Activated CD8-positive, alpha-beta T cell treated with anti-CD3 and anti-CD28 coated beads, Interleukin-2, amount 10 ng/mL, durations not matched to agents 7 days and 5 days (primary cell): ENCODE measurements at regions not wholly inside any gene's neighbourhood (a gene's known extent, or its start where the extent isn't known, plus 50 kb on each side); places are given as distances from the start of the nearest gene placed in this dataset.

Experiments used
- ATAC-seq: fragments of 150-1000 bp; cut with Tn5 transposase; one replicate; pipeline ENCODE4 v1.10.0; 2021; ENCODE audit warnings: moderate library complexity
- CTCF ChIA-PET: fragments of 350-600 bp; sonication (Branson Sonifier 250); formaldehyde crosslinking; loops from one replicate; lab custom pipeline; 2021; ENCODE audit warnings: antibody characterized with exemption; lab: Charles Lee
- POLR2A ChIA-PET: fragments of 350-600 bp; sonication (Branson Sonifier 250); formaldehyde crosslinking; loops from one replicate; lab custom pipeline; 2021; ENCODE audit warnings: antibody characterized with exemption; lab: Charles Lee
- DNase-seq: peaks from one replicate; pipeline ENCODE4 v3.0.0-alpha.2; 2020
- H3K27ac Mint-ChIP-seq: one replicate; pipeline ENCODE4 v1.8.0; 2021; ENCODE audit warnings: mild to moderate bottlenecking, mixed read lengths
- H3K27me3 Mint-ChIP-seq: one replicate; pipeline ENCODE4 v1.8.0; 2021; ENCODE audit warnings: low read depth, mixed read lengths
- H3K36me3 Mint-ChIP-seq: one replicate; pipeline ENCODE4 v1.8.0; 2021; ENCODE audit warnings: low read depth, mixed read lengths
- H3K4me1 Mint-ChIP-seq: one replicate; pipeline ENCODE4 v1.8.0; 2021; ENCODE audit warnings: low read depth, mixed read lengths
- H3K4me3 Mint-ChIP-seq: one replicate; pipeline ENCODE4 v1.8.0; 2021; ENCODE audit warnings: mild to moderate bottlenecking, mixed read lengths
- H3K9me3 Mint-ChIP-seq: one replicate; pipeline ENCODE4 v1.8.0; 2022; ENCODE audit warnings: mixed read lengths; ENCODE audit not compliant: insufficient read depth

GRCh38 chr6:9799582-9799981 is 615.3 kb downstream of the TFAP2A start:
- Mint-ChIP-seq H3K4me3 (no peak overlapping the region), H3K36me3 (no peaks in the 10 kb centered on the region), H3K27ac (no peak overlapping the region), H3K4me1 (no peaks in the 10 kb centered on the region), H3K9me3 (no peaks in the 10 kb centered on the region), H3K27me3 (no peaks in the 10 kb centered on the region)
- DNase-seq (no peak), ATAC-seq (no peak)
- POLR2A ChIA-PET, result no interaction called here
- CTCF ChIA-PET, result no interaction called here

GRCh38 chr6:9796827-9797226 is 618.0 kb downstream of the TFAP2A start:
- H3K9me3 Mint-ChIP-seq, result no peaks in the 10 kb centered on the region
- no peak overlapping the region for H3K4me3 Mint-ChIP-seq
- CTCF ChIA-PET, result no interaction called here
- no peaks in the 10 kb centered on the region for H3K4me1 Mint-ChIP-seq
- POLR2A ChIA-PET, result no interaction called here
- ATAC-seq, result no peak
- H3K36me3 Mint-ChIP-seq, result no peaks in the 10 kb centered on the region
- no peak for DNase-seq
- H3K27me3 Mint-ChIP-seq, result no peaks in the 10 kb centered on the region
- H3K27ac Mint-ChIP-seq, result no peak overlapping the region

GRCh38 chr6:9795880-9796279 is 619.0 kb downstream of the TFAP2A start:
- Mint-ChIP-seq H3K4me3 (no peak overlapping the region), H3K36me3 (no peaks in the 10 kb centered on the region), H3K27ac (no peak overlapping the region), H3K9me3 (no peaks in the 10 kb centered on the region), H3K4me1 (no peaks in the 10 kb centered on the region), H3K27me3 (no peaks in the 10 kb centered on the region)
- DNase-seq, result no peak
- POLR2A ChIA-PET, result no interaction called here
- CTCF ChIA-PET, result no interaction called here
- ATAC-seq, result no peak

GRCh38 chr6:9789201-9789600 is 625.7 kb downstream of the TFAP2A start:
- Mint-ChIP-seq H3K27ac (no peak overlapping the region), H3K9me3 (peaks cover 5% of the 10 kb centered on the region), H3K36me3 (no peaks in the 10 kb centered on the region), H3K27me3 (no peaks in the 10 kb centered on the region), H3K4me1 (no peaks in the 10 kb centered on the region), H3K4me3 (no peak overlapping the region)
- DNase-seq (no peak), ATAC-seq (no peak)
- ChIA-PET CTCF (no interaction called here), POLR2A (no interaction called here)

- no peak overlapping the region for H3K27ac Mint-ChIP-seq
- ChIA-PET CTCF (no interaction called here), POLR2A (no interaction called here)
- H3K4me1 Mint-ChIP-seq, result no peaks in the 10 kb centered on the region
- no peak for ATAC-seq
- no peaks in the 10 kb centered on the region for H3K9me3 Mint-ChIP-seq
- H3K36me3 Mint-ChIP-seq, result no peaks in the 10 kb centered on the region
- DNase-seq, result no peak
- no peaks in the 10 kb centered on the region for H3K27me3 Mint-ChIP-seq
- H3K4me3 Mint-ChIP-seq, result no peak overlapping the region
These were observed 630.1 kb downstream of the TFAP2A start for GRCh38 chr6:9784786-9785185.

- no peak overlapping the region for H3K4me3 Mint-ChIP-seq
- ChIA-PET POLR2A (no interaction called here), CTCF (no interaction called here)
- H3K4me1 Mint-ChIP-seq, result no peaks in the 10 kb centered on the region
- DNase-seq, result no peak
- H3K36me3 Mint-ChIP-seq, result no peaks in the 10 kb centered on the region
- ATAC-seq, result no peak
- H3K9me3 Mint-ChIP-seq, result no peaks in the 10 kb centered on the region
- no peaks in the 10 kb centered on the region for H3K27me3 Mint-ChIP-seq
- no peak overlapping the region for H3K27ac Mint-ChIP-seq
These were observed 631.3 kb downstream of the TFAP2A start for GRCh38 chr6:9783567-9783966.

- H3K27me3 Mint-ChIP-seq, result no peaks in the 10 kb centered on the region
- POLR2A ChIA-PET, result no interaction called here
- no peaks in the 10 kb centered on the region for H3K4me1 Mint-ChIP-seq
- H3K4me3 Mint-ChIP-seq, result no peak overlapping the region
- H3K36me3 Mint-ChIP-seq, result no peaks in the 10 kb centered on the region
- CTCF ChIA-PET, result no interaction called here
- no peaks in the 10 kb centered on the region for H3K9me3 Mint-ChIP-seq
- H3K27ac Mint-ChIP-seq, result no peak overlapping the region
- DNase-seq, result no peak
- no peak for ATAC-seq
These were observed 648.5 kb downstream of the TFAP2A start for GRCh38 chr6:9766240-9766915.

- no peak for DNase-seq
- Mint-ChIP-seq H3K9me3 (no peaks in the 10 kb centered on the region), H3K4me1 (no peaks in the 10 kb centered on the region), H3K4me3 (no peak overlapping the region), H3K27ac (no peak overlapping the region), H3K27me3 (no peaks in the 10 kb centered on the region), H3K36me3 (no peaks in the 10 kb centered on the region)
- no peak for ATAC-seq
- POLR2A ChIA-PET, result no interaction called here
- CTCF ChIA-PET, result no interaction called here
These were observed 653.7 kb downstream of the TFAP2A start for GRCh38 chr6:9761220-9761619.

GRCh38 chr6:9754515-9754914 is 660.4 kb downstream of the TFAP2A start:
- ATAC-seq, result no peak
- H3K27me3 Mint-ChIP-seq, result no peaks in the 10 kb centered on the region
- no peak overlapping the region for H3K4me3 Mint-ChIP-seq
- H3K27ac Mint-ChIP-seq, result no peak overlapping the region
- POLR2A ChIA-PET, result no interaction called here
- H3K36me3 Mint-ChIP-seq, result no peaks in the 10 kb centered on the region
- H3K4me1 Mint-ChIP-seq, result no peaks in the 10 kb centered on the region
- CTCF ChIA-PET, result no interaction called here
- no peak for DNase-seq
- H3K9me3 Mint-ChIP-seq, result no peaks in the 10 kb centered on the region

- Mint-ChIP-seq H3K36me3 (no peaks in the 10 kb centered on the region), H3K9me3 (no peaks in the 10 kb centered on the region), H3K4me3 (no peak overlapping the region), H3K4me1 (no peaks in the 10 kb centered on the region), H3K27me3 (no peaks in the 10 kb centered on the region), H3K27ac (no peak overlapping the region)
- ChIA-PET POLR2A (no interaction called here), CTCF (no interaction called here)
- no peak for DNase-seq
- ATAC-seq, result no peak
These were observed 668.9 kb downstream of the TFAP2A start for GRCh38 chr6:9745966-9746365.

GRCh38 chr6:9745476-9745875 is 669.4 kb downstream of the TFAP2A start:
- POLR2A ChIA-PET, result no interaction called here

GRCh38 chr6:9744119-9744518 is 670.8 kb downstream of the TFAP2A start:
- no peak overlapping the region for H3K27ac Mint-ChIP-seq
- H3K36me3 Mint-ChIP-seq, result no peaks in the 10 kb centered on the region
- H3K9me3 Mint-ChIP-seq, result no peaks in the 10 kb centered on the region
- H3K4me1 Mint-ChIP-seq, result no peaks in the 10 kb centered on the region
- no peak for DNase-seq
- POLR2A ChIA-PET, result no interaction called here
- H3K4me3 Mint-ChIP-seq, result no peak overlapping the region
- ATAC-seq, result no peak
- no peaks in the 10 kb centered on the region for H3K27me3 Mint-ChIP-seq
- CTCF ChIA-PET, result no interaction called here

More at GRCh38 chr6:9745476-9745875, 669.4 kb downstream of the TFAP2A start:
- CTCF ChIA-PET, result no interaction called here
- no peaks in the 10 kb centered on the region for H3K9me3 Mint-ChIP-seq
- ATAC-seq, result no peak
- no peaks in the 10 kb centered on the region for H3K4me1 Mint-ChIP-seq
- no peaks in the 10 kb centered on the region for H3K27me3 Mint-ChIP-seq
- no peak for DNase-seq
- H3K27ac Mint-ChIP-seq, result no peak overlapping the region
- H3K36me3 Mint-ChIP-seq, result no peaks in the 10 kb centered on the region
- no peak overlapping the region for H3K4me3 Mint-ChIP-seq

GRCh38 chr6:9732056-9732455 is 682.8 kb downstream of the TFAP2A start:
- Mint-ChIP-seq H3K9me3 (no peaks in the 10 kb centered on the region), H3K27ac (no peak overlapping the region), H3K4me1 (no peaks in the 10 kb centered on the region), H3K27me3 (no peaks in the 10 kb centered on the region), H3K36me3 (no peaks in the 10 kb centered on the region), H3K4me3 (no peak overlapping the region)
- POLR2A ChIA-PET, result no interaction called here
- DNase-seq (no peak), ATAC-seq (no peak)
- CTCF ChIA-PET, result no interaction called here
